GM12891 (cell line): ENCODE measurements at regions not wholly inside any gene's neighbourhood (a gene's known extent, or its start where the extent isn't known, plus 50 kb on each side); places are given as distances from the start of the nearest gene placed in this dataset.

Experiments
- PAX5 ChIP-seq: IDR thresholded peaks from 2 replicates; pipeline ENCODE4 v1.6.1; 2011; ENCODE audit warnings: low read length, moderate library complexity, mild to moderate bottlenecking; ENCODE audit not compliant: insufficient read depth, severe bottlenecking
- POLR2A ChIP-seq: IDR thresholded peaks from 2 replicates; pipeline ENCODE4 v1.6.1; 2011; ENCODE audit warnings: low read depth, low read length, control low read depth
- TAF1 ChIP-seq: IDR thresholded peaks from 2 replicates; pipeline ENCODE4 v1.6.1; 2011; ENCODE audit warnings: low read depth, low read length, control low read depth

GRCh38 chr10:44024356-44025116, 360.4 kb downstream of the CXCL12 start:
- TF ChIP-seq TAF1 (no peak), POLR2A (no peak), PAX5 (no peak)
